GM18873 (cell line): ENCODE measurements at regions not wholly inside any gene's neighbourhood (a gene's known extent, or its start where the extent isn't known, plus 50 kb on each side); places are given as distances from the start of the nearest gene placed in this dataset.

Experiments used
- ATAC-seq: cut with Tn5 transposase; IDR thresholded peaks from one replicate; pipeline ENCODE4 v1.9.1; 2021; ENCODE audit warnings: mild to moderate bottlenecking, moderate library complexity, moderate number of reproducible peaks; ENCODE audit not compliant: unreplicated experiment, low FRiP score

DNA sequence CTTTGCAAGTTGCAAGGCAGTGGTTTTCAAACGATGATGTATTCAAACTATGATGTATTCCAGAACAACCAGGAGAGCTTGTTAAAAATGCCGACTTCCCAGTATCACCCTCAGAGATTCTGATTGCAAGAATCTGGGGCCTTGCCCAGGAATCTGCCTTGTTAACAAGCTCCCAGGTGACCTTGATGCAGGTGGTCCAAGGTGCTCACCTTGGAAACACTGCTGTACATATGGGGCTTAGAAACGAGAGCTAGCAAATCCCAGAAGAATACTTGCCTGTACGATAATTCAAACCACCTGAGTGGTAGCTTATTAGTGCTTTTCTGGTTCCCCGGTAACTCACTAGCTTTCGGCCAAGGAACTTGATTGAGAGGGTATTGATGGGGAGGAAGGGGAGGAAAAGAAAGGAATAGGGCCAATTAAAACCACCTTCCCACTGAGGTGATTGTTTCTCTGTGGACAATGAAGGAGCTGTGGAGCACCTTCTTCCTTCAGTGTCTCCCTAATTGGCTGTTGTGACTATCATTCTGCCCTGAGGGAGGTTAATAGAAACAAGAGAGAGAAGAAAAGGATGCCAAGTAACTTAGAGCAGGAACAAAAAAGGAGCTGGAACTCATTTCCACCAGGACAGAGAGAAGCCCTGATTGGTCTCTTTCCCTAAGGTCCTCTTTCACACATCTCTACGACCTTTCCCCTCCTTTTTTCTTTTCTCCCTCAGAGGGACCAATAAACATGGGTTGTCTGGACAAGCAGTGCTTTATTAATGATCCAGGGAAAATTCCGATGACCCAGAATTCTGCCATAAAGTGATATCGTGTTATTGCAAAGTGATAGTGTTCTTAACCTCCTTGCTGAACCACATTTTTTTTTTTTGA is 218.8 kb downstream of the TMEM167A start:
- no peak for ATAC-seq

DNA sequence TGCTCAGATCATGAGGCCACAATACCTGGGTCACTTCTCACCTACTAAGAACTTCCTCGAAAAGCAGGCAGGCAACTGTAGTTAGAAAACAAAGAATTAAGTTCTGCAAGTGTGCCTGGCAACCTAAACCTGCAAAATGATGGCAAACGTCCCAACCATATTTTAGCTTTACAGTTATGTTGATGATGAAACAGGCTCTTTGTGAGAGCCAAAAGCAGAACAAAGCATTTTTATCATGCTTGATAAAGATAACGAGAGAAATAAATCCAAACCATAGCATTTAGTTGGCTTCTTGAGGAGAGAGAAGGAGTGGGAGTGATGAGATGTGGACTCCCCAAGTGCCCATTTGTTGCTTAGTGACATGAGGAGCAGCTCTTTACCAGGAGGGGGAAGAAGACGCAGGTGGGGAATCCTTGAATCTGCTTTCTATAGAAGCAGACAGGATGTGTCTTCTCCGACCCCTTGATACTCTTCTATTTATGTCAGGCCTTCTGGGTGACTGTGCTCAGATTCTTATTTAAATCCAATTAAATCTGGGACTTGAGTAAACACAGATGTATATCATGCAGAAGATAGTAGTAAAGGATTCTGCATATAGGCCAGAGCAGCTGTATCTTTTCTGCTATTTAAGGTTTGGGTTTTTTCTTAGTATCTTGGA is 221.2 kb downstream of the TMEM167A start:
- ATAC-seq: no peak

DNA sequence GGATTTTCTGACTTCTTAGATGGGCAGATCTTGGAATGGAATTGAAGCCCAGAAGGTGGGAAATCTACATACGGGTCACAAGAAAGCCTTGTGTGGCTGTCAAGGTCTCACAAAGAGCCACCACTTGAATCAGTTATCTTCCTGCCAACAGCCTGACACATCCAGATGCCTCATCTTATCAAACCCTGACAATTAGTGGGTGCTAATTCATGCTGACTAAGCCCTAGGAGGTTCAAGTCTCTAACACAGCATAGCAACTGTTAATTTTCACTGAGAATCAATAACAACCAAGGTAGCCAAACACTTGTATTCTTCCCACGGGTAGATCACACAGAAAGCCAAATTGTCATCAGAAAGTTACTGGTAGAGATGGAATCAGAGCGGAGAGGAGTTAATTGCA is 222.2 kb downstream of the TMEM167A start:
- no peak for ATAC-seq

DNA sequence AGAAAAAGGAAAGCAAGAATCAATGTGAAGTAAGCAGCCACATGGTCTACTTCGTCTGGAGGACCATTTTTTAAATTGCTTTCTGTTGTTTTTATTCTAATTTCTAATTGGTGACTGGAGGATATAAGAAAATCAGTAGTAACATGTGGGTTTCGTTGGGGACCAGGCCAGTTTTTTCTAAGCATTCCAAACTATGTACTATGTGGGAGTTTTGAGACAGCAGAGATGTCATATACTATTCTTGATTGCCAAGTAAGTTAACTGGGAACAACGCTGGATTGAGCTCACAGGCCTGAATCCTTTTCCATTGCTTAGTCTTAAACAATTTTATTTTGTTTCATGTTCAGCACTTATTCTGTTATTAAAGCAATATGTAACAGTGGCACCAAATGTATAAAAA is 225.7 kb downstream of the TMEM167A start:
- no peak for ATAC-seq

DNA sequence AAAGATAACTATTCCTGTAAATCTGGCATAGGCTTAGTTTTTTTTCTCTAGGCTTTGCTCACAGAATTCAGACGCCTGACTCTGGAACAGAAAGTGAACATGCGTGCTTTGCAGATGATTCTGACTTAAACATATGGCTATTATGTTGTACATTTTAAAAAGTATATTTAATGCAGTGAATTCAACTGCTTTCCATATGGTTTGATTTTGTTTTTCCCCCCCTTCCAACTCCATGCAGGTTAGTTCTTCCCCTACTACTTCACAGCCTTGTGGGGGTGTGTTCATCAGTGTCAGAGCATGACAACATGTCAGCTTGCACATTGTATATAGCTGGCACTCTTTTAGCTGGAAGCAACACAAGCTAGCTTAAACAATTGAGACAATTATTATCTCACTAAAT is 226.8 kb downstream of the TMEM167A start:
- ATAC-seq: no peak

DNA sequence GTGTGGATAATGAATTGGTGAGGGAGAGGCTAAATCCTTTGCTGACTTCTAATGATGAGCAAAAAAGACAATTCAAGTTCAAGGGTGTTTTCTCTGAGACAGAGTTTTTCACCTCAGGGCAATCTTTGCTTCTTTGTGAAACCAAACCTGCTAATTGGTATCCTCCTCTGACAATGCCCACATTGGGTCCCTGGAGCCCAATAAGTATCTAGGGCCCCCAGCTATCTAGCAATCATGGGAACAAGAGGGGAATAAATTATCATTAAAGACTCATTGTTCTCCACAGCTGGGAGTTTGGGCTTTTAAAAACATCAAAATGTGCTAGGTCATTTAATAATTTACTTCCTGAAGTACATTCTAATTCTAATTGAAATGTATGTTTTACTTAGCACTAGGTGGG is 227.3 kb downstream of the TMEM167A start:
- no peak for ATAC-seq

DNA sequence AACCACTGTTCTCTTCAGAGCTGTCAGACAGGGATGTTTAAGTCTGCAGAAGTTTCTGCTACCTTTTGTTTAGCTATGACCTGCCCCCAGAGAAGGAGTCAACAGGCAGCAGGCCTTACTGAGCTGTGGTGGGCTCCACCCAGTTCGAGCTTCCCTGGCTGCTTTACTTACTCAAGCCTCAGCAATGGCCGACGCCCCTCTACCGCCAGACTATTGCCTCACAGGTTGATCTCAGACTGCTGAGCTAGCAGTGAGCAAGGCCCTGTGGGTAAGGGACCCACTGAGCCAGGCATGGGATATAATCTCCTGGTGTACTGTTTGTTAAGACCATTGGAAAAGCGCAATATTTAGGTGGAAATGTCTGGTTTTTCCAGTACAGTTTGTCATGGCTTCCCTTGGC is 229.6 kb downstream of the TMEM167A start:
- ATAC-seq: no peak

DNA sequence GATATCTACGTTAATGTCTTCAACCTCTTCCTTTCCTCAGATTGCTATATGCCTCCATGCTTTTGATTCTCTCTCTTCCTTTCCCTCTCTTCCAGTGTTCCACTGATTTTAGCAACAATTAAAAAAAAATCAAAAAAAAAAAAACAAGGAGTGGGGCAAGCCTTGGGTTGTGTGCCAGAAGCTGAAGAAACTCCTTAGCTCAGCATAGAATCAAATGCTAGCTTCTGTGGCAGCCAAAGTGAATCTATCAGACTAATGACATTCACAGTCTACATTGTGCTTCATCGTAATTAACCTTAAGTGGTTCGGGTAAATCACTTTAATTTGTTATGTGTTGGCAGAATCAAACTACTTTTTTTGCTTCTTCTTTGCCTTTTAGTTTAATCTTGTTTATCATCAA is 237.3 kb downstream of the TMEM167A start:
- ATAC-seq: no peak

DNA sequence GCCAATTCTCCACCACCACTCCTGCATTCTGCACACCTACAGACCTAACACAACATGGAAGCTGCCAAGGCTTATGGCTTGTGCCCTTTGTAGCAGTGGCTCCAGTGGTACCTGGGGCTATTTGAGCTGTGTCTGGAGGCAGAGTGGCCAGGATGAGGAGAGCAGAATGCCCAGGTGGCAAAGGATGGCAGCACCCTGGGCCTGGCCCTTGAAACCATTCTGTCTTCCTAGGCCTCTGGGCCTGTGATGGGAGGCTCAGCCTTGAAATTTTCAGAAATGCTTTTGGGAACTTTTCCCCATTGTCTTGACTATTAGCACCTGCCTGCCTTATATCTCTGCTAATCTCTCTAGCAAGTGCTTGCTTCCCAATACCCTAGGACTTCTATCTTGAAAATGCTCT is 241.7 kb downstream of the TMEM167A start:
- no peak for ATAC-seq

DNA sequence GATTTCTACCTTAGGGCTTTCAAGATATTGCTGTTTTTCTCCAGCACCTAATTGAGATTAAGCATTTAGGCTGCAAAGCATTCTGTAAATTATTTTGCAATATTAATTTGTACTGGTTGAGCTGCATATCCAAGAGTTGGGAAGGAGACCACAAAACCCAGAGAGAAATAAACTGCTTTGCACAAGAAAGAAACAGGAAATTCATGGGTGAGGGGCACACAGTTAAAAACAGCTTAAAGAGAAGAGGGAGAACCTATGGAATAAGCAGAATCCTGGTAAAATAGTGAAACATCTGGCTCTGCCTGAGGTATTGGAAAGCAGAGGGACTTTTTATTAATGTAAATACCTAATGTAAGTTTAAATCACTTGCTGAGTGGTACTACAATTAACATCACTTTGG is 243.0 kb downstream of the TMEM167A start:
- ATAC-seq: no peak

DNA sequence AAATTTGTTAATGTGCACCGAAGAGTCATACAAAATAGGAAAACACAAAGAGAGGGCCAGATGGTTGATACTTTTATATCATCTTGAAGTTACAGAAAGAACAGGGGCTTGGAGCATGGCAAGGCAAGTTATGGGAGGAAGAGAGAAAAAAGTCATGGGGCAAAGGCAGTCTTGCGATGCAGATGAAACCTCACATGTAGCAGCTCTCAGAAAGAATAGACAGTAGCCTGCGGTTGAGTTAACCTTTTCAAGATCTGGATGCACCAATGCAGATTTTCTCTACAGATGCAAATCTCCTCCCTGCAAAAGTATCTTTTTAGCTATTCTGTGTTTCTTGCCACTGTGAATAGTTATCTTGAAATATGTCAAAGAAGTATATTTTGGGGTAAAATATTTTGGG is 243.9 kb downstream of the TMEM167A start:
- no peak for ATAC-seq

DNA sequence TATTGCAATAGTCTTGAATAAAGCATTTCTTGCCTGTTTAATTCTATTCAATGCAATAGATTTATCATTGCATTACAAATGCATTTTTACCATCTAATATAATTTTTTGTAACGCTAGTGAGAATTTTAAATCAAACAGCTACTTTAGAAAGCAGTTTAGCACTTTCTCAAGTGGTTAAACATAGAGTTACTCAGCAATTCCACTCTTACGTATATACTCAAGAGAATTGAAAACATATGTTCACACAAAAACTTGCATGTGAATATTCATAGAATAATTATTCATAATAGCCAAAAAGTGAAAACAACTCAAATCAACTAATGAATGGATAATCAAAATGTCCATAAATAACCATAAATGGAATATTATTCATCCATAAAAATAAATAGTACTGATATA is 244.7 kb downstream of the TMEM167A start:
- no peak for ATAC-seq

DNA sequence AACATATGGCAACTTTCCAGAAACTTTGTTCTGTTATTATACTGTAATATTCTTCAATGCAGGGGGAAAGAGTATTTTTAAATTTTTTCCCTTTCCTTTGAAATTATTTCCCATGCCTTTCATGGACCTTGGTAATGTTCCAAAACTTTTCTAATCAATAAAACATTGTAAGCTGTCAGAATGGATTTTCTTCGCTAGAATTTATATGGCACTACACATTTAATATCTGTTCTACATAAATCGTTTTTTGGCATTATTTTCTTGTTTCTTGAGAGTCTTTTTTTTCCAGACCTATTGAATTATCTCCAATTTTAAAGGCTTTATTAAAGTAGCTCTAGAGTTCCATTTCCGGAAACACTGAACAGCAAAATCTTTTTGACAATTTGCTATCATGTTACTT is 249.0 kb downstream of the TMEM167A start:
- no peak for ATAC-seq

DNA sequence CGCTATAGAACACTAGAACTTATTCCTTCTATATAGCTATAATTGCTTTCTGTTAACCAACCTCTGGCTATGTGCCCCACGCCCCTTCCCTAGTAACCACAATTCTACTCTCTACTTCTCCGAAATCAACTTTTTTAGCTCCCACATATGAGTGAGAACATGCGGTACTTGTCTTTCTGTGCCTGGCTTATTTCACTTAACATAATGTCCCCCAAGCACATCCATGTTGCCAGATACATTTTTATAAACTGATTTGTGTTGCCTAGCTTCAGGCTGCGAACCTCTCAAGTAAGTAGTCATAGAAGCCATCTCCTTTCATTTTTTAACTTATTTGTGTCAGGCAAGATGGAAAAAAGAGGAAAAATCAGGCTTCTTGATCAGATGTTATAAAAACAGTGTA is 249.5 kb downstream of the TMEM167A start:
- no peak for ATAC-seq

DNA sequence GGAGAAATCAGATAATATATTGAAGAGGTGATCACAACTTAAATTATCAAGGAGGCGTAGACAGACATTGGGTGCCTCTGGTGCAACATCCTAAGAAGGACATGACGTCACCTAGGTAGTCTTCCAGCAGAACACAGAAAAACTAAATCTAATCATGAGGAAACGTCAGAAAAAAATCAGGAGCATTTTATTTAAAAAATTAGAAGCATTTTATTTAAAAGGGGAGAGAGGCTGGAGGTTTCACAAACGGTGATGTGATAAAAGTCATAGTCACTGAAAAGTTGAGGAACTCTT is 254.6 kb downstream of the TMEM167A start:
- no peak for ATAC-seq

DNA sequence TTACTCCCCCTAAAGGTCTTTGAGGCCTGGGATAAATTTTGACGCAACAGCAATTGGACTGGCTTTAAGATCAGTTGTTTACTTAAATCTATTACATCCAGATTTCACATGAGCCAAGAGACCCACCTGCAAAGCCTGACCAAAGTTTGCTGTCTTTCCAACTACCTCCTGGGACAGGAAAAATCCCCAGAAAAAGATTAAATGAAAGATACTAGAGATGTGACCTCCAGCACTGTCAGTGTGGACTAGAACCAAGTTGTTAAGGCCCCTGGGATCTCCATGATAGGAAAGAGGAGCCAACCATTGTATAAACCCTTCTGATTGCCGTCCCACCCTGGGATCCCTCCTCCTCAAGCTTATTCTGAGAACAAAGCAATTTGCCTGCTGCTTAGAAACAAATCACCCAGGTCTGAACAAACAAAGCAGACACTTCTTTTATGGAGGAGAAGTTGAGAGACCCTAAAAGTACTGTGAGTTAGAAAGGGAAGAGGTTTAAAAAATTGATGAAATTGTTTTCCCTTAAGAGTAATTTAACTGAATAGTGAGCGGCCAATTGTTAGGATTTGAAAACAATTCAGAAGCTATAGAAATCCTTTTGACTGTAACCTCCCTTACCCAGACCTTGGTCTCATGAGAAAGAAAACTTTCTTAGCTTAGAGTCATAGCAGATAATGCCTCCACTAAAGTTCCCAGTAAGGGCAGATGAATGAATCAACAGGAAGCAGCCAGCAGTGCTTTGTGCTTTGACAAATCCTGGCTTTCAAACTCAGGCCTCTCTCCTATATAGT is 255.2 kb downstream of the TMEM167A start:
- ATAC-seq: no peak

DNA sequence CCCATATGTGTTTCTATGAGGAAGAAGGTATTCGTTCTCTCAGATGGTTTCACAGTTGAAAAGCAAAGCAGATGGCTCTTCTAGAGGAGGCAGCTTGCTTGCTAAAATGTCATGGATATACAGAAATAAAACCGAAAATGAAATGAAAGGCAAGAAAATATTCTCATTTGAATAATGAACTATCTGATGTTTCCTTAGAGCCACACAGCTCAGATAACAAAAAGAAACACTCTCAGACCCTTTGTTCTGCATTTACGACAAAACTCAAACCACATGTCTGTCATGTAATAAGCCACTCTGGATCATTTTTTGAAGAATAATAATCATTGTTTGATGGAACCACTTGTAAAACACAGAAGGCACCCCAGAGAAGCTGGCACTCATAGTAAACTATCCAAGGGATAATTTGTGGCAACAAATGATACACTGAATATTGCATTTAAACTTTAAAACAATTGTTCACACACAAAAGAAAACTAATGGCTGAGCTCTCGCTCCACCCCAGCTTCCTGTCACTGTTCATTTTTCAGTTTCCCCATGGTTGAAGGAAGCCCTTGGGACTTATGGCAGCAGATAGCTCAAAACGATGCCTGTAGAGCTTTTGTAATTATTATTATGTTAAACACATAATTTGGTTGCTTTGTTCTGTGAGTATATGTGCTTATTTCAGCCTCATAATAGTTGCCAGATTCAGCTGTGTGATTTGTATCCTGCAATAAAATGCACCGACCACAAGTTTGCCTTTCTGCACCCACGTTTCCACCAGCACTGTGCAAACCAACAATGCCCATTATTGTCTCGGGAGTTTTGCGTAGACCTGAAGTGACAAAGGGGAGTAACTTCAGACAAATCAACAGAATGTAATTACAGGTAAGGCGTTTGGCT is 256.0 kb downstream of the TMEM167A start:
- peak; percentile 90 for ATAC-seq

DNA sequence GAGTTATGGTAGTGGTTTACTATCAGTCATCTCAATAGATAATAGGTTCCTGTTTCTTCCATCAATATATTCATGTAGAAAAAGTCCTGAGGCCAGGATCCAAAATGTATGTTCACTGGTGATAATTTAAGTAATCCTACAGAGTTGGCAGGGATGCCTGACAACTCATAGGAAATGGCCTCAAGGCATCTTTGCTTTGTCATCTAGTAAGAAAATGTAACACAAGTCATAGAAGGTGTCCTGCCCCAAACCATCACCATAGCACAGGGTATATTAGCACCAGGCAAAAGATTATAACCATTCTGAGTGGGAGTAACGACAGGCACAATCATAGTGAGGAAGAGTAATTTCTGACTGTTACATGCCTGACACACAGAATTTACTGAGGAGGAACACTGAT is 257.0 kb downstream of the TMEM167A start:
- ATAC-seq: no peak

DNA sequence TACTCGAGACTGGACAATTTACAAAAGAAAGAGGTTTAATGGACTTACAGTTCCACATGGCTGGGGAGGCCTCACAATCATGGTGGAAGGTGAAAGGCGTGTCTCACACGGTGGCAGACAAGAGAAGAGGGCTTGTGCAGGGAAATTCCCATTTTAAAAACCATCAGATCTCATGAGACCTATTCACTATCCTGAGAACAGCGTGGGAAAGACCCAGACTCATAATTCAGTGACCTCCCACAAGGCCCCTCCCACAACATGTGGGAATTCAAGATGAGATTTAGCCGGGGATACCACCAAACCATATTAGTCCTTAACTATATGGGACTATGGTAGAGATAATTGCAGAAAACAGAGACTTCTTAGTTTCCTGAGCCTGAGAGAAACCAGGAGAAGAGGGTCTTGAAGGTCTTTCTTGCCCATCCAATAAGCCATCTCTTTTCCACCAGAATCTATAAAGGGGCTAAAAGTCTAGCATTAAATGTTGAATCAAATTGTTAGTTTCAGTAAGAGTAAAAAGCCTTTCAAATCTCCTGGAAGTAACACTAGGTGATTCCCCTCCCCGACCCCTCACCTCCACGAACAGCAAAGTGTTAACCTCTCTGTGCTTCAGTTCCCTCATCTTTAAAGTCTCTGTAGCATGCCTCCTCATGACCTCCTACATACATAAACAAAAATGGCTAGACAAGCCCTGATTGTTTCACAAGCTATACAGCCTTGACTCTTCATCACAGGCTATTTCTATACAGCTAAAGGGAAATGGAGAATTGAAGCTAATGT is 259.1 kb downstream of the TMEM167A start:
- ATAC-seq: no peak

DNA sequence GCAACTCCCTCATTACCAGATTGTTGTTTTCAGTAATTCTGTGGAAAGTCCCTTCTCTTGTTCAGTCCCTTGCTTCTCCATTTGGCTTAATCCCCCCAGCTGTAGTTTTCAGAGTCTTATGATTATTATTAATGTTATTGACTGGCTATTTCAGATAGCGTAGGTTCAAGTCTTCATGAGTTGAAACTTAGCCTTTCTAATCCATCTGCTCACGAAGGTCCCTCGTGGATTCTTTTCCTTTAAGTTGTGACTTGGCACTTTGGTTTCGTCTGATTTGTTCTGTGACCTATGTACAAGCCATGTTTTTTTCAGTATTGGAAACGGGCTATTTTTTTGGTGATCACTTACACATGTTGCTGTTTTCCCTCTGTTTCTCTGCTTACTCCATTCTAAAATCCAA is 260.3 kb downstream of the TMEM167A start:
- no peak for ATAC-seq
